T1000 (cell line): ENCODE measurements at regions not wholly inside any gene's neighbourhood (a gene's known extent, or its start where the extent isn't known, plus 50 kb on each side); places are given as distances from the start of the nearest gene placed in this dataset.

Source experiments
- DNase-seq: peaks from one replicate; lab custom pipeline; 2025; ENCODE audit warnings: mixed read lengths; lab: John Stamatoyannopoulos, UW

DNA sequence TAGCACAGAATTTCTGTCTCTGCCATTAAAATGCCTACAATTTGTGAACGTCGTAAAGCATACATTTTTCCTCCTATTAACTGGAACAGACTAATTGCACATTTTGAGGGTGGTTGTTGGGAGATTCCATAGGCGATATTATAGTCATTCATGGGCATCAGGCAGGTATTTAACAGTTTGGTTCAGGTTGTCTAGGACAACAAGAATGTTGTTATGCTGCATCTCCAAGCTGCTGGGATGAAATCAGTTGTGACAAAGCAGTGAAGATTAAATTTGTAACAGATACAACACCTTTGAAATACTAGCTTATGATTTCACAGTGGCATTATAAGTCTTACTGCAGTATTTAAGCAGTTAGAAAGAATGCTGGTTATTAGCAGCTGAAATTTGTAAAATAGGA is 339.7 kb upstream of the PITX2 start:
- DNase-seq: no peak

DNA sequence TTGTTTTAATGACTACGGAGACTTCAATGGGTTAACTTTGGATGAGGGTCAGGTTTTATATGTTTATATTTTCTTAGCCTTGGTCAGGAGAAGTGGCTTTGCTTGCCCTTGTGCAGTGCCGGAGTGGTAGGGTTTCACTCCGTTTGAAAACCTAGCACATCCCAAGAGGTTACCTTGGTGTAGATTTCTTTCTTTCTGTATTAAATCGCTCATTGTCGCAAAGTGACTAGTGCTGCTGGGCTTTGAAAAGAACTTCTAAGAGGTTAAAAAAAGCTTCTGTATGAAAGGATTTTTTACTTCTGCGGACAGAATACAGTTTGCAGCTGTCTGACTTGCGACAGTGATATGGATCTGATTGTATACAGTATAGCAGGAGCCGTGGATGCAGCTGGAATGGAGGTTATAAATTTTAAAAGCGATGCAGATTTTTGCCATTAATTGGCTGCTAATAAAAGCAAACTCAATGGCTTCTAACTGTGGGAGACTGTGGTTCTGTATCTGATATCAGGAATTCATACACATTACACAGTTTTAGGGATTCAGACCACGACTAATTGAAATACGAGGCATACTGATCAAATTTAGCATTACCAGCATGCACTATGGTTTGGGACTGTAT is 340.9 kb upstream of the PITX2 start:
- DNase-seq: no peak

DNA sequence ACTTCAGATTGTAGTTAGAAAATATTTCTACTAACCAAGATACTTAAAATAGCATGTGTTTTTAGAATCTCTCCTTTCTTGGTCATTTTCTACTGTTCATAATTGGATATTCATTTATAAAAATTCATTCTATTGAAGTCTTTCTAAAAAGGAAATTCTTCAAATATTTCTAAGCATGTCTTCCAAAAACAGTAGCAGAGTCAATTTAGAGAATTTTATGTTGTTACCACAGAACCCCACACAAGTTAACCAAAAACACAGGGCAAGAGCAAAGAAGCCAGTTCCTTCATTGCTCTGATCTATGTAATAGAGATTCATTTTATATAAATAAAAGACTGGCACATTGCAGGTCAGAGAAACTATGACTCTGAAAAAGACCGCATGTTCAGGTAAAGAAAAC is 345.1 kb upstream of the PITX2 start:
- no peak for DNase-seq

DNA sequence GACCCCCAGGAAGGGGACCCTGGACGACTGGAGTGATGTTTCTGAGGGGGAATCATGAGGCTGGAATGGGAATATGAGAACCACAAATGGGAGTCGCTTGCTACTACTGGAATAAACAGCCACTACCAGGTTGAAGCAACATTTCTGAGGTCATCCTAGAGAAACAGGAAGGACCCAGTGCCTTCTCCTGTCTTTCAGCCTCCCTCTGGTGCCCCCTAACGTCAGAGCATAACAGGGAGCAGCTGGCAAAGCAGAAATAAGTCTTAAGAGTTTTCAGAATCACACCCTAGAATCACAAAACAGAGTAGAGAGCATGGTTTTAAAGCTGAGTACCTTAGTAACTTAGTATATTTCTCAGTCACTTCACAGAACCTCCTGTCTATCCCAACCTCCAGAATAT is 347.8 kb upstream of the PITX2 start:
- no peak for DNase-seq

DNA sequence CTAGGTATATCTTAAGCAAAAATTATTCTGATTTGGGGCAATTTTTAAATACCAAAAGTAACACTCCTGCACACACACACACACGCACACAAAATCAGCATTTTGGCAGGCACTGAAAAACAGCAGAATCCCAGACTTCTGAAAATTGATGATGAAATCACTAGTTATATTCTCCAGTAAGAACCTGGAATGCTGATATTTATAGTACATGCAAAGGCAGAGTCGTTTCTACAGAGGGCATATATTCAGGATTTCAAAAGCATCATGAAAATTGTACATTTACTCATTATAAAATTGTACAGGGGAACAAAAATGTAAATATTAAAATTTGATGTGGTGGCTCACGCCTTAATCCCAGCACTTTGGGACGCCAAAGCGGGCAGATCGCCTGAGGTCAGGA is 352.5 kb upstream of the PITX2 start:
- no peak for DNase-seq

DNA sequence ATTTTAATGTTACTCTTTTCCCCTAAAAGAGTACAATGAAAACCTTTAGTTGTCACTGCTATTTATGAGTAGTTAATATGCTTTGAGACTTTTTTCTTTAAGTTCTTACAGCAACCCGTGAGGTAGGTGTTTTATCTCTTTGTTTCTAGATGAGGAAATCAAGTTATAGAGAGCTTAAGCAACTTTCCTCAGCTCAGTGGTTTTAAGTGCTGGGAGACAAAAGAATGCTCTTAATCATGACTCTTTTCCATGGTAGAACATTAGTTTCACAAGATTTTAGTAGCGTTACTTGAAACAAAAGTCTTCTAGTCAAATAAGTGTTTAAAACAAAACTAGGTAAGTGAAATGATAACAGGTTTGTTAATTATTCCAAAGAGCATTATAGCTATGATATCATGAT is 354.7 kb upstream of the PITX2 start:
- DNase-seq: no peak

DNA sequence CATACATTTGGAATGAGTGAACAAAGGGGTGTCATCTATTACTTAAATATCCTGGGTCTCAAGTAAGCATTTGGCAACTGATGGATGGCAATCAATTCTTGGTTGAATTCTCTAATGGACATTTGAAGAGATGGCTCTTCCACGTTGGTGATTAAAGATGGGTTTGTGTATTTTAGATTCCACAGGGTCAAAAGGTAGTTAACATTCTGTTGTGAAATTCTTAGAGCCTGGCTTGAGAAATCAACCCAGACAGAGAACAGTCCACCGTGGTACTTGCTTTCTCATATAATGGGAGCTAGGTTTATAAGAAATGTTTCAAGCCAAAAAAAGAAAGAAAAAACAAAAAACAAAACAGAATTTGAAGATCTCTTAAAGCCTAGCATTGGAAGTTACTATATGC is 355.9 kb upstream of the PITX2 start:
- DNase-seq: no peak

DNA sequence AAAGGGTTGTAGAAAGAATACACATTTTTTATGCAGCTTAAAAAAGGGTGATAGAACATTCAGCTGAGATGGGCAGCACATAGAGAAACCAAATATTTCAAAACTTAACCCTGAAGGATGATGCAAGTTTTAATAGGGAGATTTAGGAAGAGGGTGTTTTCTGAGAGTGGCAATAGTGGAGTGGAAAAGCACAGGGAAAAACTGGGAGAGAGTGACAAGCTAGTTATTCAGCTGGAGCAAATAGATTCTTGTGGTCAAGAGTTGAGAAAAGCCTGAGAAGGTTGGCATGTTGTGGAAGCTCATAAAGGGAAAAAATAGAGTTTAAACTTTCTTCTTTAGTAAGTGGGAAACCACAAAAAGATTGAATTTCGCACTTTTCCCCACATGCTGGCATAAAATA is 359.6 kb upstream of the PITX2 start:
- DNase-seq: no peak

DNA sequence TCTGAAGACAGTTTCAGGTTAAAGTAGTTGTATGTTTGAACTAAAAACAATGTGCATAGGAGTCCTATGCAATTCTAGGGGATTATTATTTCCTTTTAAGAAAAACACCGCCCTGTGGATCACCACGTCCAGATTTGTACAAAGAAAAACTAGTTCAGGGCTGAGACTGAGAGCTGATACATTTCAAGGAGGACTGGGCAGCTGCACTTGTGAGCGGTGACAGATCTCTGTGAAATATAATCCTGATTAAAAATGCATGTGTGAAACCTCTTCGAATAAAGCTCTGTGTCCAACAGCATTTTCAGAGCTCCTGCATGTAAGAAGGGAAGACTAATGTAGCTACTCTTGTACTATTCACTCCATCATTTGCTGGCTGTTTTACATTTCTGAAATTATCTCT is 365.8 kb upstream of the PITX2 start:
- no peak for DNase-seq

DNA sequence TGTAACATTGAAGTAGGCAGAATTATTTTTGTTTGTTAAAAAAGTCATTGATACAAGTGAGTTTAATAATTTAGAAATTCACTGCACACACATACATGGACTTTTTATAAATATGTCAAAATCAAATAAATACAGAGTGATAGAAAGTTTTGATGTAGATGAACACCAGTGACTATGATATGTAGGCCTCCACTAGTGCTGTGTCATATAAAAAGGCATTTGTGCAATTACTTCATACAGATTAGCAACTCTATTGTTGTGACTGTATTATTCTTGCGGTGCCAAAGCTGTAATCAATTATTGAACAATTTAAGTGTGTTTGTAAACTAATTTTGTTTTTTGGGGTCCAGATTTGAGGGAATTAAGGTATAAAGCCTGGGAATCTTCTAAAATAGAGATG is 366.2 kb upstream of the PITX2 start:
- no peak for DNase-seq

DNA sequence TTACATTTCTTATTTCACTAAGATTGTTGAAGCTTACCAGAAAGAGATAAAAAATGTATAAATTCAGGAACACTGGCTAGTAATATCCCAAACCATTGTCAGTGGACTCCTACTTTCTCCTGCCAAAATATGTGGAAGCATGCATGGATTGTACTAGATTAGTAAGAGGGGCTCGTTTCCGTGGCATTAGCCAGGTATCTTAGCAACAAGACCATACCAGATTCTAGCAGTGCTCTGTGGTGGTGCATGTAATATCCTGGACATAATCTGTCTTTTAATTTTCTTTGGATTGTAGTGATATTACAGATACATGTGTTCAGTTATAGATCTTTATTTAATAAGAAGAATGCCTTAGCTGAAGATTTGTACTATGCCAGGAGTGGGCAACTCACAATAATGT is 371.9 kb upstream of the PITX2 start:
- no peak for DNase-seq

DNA sequence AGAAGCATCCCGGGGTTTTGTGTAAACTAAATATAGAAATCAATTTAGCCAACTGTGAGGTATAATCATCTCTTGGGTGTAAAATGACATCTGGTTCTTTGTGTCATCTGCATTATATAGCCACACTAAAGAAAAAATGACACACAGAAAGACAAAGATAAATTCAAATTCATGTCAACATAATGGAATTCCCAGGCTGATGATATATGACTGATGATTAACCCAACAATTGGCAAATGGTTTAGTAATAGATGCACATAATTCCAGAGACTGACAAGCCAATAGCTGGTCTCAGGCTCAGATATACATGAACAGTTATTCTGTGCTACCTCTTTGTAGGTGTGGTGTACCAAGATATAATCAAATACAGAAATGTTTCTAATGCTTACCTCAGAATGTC is 375.4 kb upstream of the PITX2 start:
- no peak for DNase-seq

DNA sequence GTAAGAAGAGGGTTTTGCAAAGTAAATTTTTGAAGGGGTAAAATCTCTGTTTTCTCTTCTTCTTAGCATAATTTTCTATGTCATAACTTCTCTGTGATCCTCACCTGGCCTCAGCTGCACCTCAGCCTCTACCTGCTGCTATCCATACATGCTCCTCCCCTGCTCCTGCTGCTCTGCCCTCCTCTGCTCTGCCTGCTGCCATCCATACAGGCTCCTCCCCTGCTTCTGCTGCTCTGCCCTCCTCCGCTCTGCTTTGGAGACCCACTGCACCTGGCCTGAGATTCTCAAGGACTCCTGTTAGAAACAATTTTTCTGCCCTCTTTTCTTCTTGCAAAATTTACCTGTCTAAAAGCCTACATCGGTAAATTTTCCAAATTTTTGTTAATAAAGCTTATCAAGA is 388.6 kb upstream of the PITX2 start:
- no peak for DNase-seq

DNA sequence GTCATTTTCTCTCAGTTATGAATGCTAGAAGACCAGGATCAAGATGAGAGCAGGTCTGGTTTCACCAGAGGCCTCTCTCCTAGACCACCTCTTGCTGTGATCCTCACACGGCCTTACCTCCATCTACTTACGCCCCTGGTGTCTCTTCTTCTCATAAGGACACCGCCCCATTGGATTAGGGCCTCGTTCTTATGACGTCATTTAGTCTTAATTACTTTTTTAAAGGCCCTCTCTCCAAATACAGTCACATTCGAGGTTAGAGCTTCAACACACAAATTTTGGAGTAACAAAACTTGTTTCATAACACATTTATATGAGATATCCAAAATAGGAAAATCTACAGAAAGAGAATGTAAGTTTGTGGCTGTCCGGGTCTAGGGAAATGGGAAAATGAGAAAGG is 391.0 kb upstream of the PITX2 start:
- no peak for DNase-seq

DNA sequence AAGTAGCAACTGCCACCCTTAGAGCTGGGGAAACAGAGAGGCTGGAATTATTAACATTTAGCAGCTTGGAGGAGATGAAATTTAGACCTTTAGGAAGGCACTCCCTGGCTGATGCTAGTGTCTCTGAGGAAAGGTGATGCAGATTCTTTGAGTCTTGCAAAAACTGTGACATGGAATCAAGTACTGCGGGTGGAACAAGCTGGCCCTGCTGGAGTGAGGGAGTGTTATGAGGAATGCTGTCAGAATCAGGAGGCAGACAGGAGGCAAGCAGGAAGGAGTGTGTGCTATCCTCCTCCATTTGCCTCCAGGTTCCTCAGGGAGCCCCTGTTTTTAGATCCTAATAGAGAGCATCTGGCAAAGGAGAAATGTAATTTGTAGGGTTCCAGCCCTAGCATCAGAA is 391.7 kb upstream of the PITX2 start:
- DNase-seq: no peak

DNA sequence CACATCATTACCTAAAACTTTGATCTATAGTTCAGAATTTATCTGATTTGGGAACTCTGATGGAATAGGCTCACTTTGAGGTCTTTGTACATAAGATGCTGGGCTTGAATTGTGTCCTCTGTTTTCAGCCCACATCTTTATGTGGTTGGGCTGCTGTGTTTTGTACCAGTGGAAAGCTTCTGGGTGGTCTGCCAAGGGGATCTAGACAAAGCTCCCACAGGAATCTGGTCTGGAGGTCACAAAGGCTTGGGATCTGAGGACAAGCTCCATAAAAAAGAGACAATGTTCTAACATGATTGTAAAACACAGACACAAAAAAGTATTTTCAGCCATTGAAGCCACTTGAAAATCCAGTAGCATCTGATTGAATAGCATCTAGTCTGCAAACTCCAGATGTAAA is 393.5 kb upstream of the PITX2 start:
- no peak for DNase-seq

DNA sequence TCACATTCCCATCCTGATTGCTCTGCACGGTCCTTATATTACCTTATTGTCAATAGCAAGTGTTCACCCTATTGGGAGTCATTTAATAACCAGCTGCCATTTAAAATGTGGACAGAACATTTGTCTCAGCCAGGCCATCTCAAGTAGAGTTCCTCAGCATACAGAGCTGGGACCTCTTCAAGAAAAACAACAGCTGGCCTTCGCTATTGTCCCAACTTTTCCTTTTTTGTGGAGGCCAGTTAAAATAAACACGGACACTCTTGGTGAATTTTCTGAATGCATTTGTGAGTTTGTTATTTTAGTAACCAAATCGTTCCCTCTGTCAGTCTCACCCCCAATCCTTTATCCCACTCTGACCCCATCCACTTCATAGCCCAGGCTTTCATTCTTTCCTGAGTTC is 395.3 kb upstream of the PITX2 start:
- no peak for DNase-seq

DNA sequence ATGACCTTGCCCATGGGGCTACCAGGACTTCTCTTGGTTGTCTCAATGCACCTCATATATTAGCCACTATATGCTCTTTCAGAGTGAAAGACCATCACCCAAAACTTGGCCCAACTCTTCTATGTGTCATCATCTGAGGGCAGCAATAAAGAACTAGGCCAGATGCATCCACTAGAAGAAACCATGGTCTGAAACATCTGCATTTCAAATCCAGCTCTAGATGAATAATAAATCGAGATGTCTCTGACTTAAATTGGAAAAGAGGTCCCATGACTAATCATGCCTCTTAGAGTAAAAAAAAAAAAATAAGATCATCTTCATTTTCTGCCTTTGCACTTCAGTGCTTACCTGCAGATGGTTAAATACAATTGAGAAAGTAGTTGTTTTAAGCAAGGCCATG is 397.6 kb upstream of the PITX2 start:
- no peak for DNase-seq

DNA sequence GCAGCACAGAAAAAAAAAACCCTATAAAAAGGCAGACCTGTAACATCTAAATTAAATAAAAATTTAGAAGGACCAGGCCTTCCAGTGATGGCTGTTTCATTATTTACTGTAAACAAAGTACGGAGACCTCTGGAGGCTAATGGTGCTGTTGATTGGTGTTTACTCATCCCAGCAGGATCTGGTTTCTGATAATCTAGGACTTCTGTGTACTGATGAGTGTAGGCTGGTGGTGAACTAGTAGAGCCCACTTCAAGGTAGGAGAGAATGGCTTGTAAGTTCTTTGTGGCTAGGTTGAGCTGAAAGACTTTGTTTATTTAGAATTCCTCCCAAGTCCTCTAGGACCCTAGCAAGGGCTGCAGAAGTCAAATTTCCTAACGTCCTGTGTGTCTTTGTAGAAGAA is 398.1 kb upstream of the PITX2 start:
- no peak for DNase-seq

DNA sequence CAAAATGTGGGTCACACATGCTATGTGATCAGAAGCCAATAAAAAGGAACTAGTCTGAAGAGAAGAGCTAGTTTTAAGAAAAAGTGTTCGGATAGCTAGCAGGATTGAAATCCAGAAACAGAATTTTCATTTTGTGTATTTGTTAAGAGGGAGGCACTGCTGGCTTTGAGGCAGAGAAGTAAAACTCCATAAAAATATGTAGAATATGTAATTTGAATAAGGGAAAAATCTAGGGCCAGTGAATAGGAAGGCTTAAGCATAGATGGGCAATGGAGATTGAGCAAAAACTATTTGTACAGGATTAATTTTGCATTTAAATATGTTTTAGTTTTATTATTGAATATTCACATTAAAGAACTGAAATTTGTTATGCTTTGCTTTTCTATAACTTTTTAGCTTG is 399.9 kb upstream of the PITX2 start:
- no peak for DNase-seq

DNA sequence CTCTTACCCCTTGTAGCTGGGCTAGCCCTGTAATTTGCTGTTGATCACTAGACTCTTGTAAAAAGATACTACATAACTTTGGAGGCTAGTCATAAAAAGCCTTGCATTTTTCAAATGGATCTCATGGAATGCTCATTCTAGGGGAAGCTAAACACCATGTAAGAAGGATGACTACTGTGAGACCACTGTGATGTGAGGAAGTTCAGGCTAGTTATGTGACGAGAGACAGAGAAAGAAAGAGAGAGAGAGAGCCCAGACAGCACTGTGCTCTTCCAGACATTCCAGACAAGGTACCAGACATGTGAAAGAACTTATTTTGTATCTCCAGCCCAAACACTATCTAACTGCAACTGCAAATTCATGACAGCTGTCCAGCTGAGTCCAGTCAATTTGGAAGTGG is 404.6 kb upstream of the PITX2 start:
- DNase-seq: no peak

DNA sequence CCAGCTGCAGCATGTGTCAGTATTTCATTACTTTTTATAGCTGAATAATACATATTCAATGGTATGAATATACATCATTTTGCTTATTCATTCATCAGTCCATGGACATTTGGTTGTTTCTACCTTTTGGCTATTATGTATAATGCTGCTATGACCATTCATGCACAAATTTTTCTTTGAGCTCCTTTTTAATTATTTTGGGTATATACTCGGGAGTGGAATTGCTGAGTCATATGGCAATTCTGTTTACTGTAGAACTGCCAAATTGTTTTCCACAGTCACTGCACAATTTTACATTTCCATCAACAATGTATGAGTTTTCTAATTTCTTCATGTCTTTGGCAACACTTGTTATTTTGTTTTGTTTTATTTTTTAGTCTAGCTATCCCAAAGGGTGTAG is 405.9 kb upstream of the PITX2 start:
- no peak for DNase-seq

DNA sequence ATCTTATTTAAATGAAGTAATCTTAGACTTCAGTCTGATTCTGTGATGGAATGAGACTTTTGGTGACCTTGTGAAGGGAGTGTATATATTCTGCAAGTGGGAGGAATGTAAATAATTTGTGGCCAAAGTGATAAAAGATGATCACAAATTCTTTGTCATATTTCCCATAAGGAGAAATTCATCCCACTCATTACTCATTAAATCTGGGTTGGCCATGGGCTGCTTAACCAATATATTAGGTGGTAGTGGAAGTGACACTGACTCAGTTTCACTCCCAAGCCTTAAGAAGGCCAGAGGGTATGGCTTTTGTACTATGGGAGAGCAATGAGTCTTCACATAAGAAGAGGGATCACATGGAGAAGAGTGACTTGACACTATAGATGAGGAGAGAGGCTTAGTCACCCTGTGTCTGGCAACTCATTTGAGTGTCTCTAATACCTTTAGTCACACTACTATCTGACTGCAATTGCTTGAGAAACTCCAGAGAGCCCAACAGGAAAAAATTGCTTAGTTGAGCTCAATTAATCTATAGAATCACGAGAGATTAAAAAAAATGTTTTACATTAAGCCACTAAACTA is 408.2 kb upstream of the PITX2 start:
- DNase-seq: no peak

DNA sequence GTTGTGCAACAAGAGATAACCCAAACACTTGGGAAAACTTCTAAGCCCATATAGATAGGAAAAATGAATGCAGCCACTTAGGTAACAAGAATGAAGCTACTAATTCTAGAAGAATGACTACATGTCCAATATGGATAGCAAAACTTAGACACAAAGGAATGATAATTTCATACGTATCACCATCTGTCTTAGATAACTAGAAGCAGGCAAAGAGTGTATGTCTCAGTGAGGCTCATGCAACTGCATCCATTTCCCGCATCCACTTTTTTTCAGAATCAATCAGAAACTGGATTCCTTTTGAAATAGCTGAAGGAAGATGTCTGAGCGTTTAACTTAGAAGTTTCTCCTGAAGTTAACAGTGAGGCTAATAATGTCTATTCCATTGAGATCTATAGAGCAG is 408.7 kb upstream of the PITX2 start:
- DNase-seq: no peak
